ENCODE measurements at regions not wholly inside any gene's neighbourhood (a gene's known extent, or its start where the extent isn't known, plus 50 kb on each side); places are given as distances from the start of the nearest gene placed in this dataset.

DNA sequence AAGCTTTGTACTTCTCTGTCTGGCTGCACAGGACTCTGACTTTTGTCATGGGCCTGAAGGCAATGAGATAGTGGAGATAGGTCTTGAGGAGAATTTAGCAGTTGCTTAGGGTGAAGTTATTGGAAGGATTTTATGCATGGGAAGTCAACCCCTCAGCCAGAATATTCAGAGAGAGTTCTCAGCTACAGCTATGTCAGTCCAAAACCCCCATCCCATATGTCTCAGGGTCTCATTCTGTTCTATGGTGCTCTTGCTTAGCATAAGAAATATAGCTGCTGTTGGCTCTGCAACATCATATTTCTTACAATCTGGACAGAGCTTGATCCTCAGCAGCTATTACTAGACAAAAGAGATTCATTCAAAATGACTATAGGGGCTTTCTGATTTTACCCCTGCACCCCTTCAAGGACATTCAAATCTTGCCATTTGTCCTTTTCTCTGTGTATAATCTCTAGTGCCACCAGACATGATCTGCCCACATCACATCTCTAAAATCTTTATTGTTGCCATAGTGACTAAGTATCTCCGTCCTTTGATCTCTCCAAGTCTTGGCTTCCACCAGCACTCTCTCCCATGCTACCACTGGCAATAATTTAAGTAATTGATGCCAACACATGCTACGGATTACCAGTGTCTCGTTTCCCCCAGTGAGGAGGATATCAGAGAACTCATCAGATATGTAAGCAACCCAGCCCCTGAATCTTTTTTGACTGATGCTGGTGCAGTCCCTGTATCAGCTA lies 327.1 kb upstream of the ISX start:
- no peak for TF ChIP-seq SPI1 (IDR thresholded peaks at IDR 0.05; ENCODE audit: low read depth, low read length)
- no peak for TF ChIP-seq TAF1 (IDR thresholded peaks at IDR 0.05; ENCODE audit: low read depth, low read length)
- no peak for TF ChIP-seq POLR2AphosphoS5 (IDR thresholded peaks at IDR 0.05; ENCODE audit: low read depth, low read length)
- no peak for TF ChIP-seq POLR2A (IDR thresholded peaks at IDR 0.05; ENCODE audit: low read depth, low read length)
- TF ChIP-seq PAX5 (IDR thresholded peaks at IDR 0.05; ENCODE audit: insufficient read depth, low read length, severe bottlenecking): no peak
- no peak for TF ChIP-seq POU2F2 (IDR thresholded peaks at IDR 0.05; ENCODE audit: low read depth, low read length)
- DNase-seq (ENCODE audit: insufficient read length, low spot score) (no peak), FAIRE-seq (no peak)

GRCh38 chr22:34743110-34743751 lies 322.7 kb upstream of the ISX start:
- FAIRE-seq (no peak), DNase-seq (ENCODE audit: insufficient read length, low spot score) (no peak)
- no peak for TF ChIP-seq POLR2A (IDR thresholded peaks at IDR 0.05; ENCODE audit: low read depth, low read length)
- TF ChIP-seq SPI1 (IDR thresholded peaks at IDR 0.05; ENCODE audit: low read depth, low read length): no peak
- TF ChIP-seq PAX5 (IDR thresholded peaks at IDR 0.05; ENCODE audit: insufficient read depth, low read length, severe bottlenecking): no peak
- no peak for TF ChIP-seq TAF1 (IDR thresholded peaks at IDR 0.05; ENCODE audit: low read depth, low read length)
- TF ChIP-seq POU2F2 (IDR thresholded peaks at IDR 0.05; ENCODE audit: low read depth, low read length): no peak
- TF ChIP-seq POLR2AphosphoS5 (IDR thresholded peaks at IDR 0.05; ENCODE audit: low read depth, low read length): no peak

DNA sequence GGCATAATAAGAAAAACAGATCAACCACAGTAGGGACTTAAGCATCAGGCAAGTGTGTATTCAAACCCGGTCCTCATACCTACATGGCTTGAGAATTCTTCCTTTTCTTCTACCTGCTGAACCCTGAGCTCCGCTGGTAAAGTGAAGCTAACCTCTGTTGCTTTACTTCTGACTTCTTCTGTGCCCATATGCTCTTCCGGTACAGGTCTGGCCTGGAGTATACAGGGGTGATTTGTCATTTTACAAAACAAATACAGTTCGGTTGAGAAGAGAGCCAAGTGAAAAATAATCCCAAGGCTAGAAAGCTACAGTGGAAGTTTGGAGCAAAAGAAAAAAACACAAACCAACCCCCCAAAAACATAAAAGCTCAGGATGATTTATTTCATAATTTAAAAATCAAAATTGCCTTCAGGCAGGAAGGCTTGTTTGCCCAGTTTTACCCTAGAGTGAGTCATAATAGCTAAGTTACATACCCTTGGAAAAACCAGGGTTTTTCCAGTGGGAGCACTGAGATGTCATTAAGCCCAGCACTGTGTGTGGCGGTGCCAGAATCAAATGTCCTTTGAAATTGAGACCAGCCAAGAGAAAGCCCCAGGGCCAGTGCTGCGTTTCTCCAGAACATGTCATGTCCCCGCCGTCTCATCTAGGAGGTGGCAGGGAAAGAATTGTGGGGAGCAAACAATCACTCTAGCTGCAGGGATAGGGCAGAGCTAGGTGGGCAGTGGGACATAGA lies 305.5 kb upstream of the ISX start:
- DNase-seq (ENCODE audit: insufficient read length, low spot score) (no peak), FAIRE-seq (no peak)
- no peak for TF ChIP-seq TAF1 (IDR thresholded peaks at IDR 0.05; ENCODE audit: low read depth, low read length)

- no peak for TF ChIP-seq POU2F2 (IDR thresholded peaks at IDR 0.05; ENCODE audit: low read depth, low read length)
- TF ChIP-seq PAX5 (IDR thresholded peaks at IDR 0.05; ENCODE audit: insufficient read depth, low read length, severe bottlenecking): no peak
- TF ChIP-seq SPI1 (IDR thresholded peaks at IDR 0.05; ENCODE audit: low read depth, low read length): no peak
- no peak for TF ChIP-seq TAF1 (IDR thresholded peaks at IDR 0.05; ENCODE audit: low read depth, low read length)
- TF ChIP-seq POLR2AphosphoS5 (IDR thresholded peaks at IDR 0.05; ENCODE audit: low read depth, low read length): no peak
- no peak for TF ChIP-seq POLR2A (IDR thresholded peaks at IDR 0.05; ENCODE audit: low read depth, low read length)
- FAIRE-seq: no peak
- no peak for DNase-seq (ENCODE audit: insufficient read length, low spot score)
Observed at GRCh38 chr22:34761111-34761510, 304.8 kb upstream of the ISX start.

GRCh38 chr22:34763496-34763895 lies 302.5 kb upstream of the ISX start:
- TF ChIP-seq POLR2AphosphoS5 (IDR thresholded peaks at IDR 0.05; ENCODE audit: low read depth, low read length) (no peak), SPI1 (IDR thresholded peaks at IDR 0.05; ENCODE audit: low read depth, low read length) (no peak), TAF1 (IDR thresholded peaks at IDR 0.05; ENCODE audit: low read depth, low read length) (no peak), POLR2A (IDR thresholded peaks at IDR 0.05; ENCODE audit: low read depth, low read length) (no peak), PAX5 (IDR thresholded peaks at IDR 0.05; ENCODE audit: insufficient read depth, low read length, severe bottlenecking) (no peak), POU2F2 (IDR thresholded peaks at IDR 0.05; ENCODE audit: low read depth, low read length) (no peak)
- no peak for DNase-seq (ENCODE audit: insufficient read length, low spot score)

DNA sequence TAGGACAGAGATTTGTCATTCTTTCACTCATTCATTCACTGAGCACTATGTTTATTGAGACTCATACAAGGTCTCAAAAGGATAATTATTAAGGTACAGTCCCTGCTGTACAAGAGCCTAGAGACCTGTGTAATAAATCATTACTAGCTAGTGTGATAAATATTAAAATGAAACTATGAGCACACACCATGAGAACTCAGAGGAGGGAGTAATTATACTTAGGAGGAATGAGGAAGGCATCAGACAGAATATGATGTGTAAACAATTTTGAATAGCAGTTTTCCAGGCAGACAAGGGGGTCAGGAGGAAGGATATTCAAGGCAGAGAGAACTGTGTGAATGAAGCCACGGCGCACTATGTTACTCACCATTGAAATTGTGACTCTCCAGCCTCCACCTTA lies 300.8 kb upstream of the ISX start:
- DNase-seq (ENCODE audit: insufficient read length, low spot score) (no peak), FAIRE-seq (no peak)
- no peak for TF ChIP-seq SPI1 (IDR thresholded peaks at IDR 0.05; ENCODE audit: low read depth, low read length)
- no peak for TF ChIP-seq POLR2A (IDR thresholded peaks at IDR 0.05; ENCODE audit: low read depth, low read length)
- no peak for TF ChIP-seq TAF1 (IDR thresholded peaks at IDR 0.05; ENCODE audit: low read depth, low read length)
- no peak for TF ChIP-seq PAX5 (IDR thresholded peaks at IDR 0.05; ENCODE audit: insufficient read depth, low read length, severe bottlenecking)
- no peak for TF ChIP-seq POLR2AphosphoS5 (IDR thresholded peaks at IDR 0.05; ENCODE audit: low read depth, low read length)
- TF ChIP-seq POU2F2 (IDR thresholded peaks at IDR 0.05; ENCODE audit: low read depth, low read length): no peak

More at GRCh38 chr22:34763496-34763895, 302.5 kb upstream of the ISX start:
- FAIRE-seq: no peak

DNA sequence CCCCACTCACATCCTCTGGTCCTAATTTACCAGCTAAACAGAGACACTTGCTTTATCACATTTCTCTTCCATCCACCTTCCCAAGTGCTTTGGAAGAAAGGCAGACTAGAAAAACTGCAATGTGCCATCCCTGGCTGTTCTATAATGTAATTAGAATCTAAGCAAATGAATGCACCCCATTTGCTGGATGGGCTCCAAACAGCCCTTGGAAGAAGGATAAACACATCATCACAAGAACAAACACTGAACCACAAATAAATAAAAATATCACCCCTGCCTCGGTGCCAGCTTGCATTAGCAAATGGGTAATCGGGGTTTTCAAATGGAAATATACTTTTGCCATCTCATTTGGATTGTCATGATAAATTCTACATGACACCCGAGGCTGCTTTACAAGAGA lies 296.6 kb upstream of the ISX start:
- TF ChIP-seq POU2F2 (IDR thresholded peaks at IDR 0.05; ENCODE audit: low read depth, low read length) (no peak), TAF1 (IDR thresholded peaks at IDR 0.05; ENCODE audit: low read depth, low read length) (no peak), POLR2A (IDR thresholded peaks at IDR 0.05; ENCODE audit: low read depth, low read length) (no peak), POLR2AphosphoS5 (IDR thresholded peaks at IDR 0.05; ENCODE audit: low read depth, low read length) (no peak), SPI1 (IDR thresholded peaks at IDR 0.05; ENCODE audit: low read depth, low read length) (no peak), PAX5 (IDR thresholded peaks at IDR 0.05; ENCODE audit: insufficient read depth, low read length, severe bottlenecking) (no peak)
- DNase-seq (ENCODE audit: insufficient read length, low spot score) (no peak), FAIRE-seq (no peak)

DNA sequence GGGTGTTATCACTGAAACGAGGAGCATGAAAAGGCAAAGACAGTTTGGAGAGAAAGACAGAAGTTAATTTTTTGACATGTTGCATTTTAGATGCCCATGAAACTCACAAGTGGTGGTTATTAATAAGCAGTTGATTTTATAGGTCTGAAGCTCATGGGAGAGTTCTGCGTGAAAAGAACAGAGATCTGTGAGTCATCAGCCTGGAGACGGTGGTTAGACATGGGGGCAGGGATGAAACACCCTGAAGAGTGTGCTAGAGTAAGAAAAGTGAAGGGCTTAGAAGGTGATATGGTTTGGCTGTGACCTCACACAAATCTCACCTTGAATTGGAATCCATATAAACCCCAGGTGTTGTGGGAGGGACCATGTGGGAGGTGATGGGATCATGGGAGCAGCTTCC lies 289.1 kb upstream of the ISX start:
- DNase-seq (ENCODE audit: insufficient read length, low spot score) (no peak), FAIRE-seq (no peak)
- TF ChIP-seq POU2F2 (IDR thresholded peaks at IDR 0.05; ENCODE audit: low read depth, low read length) (no peak), SPI1 (IDR thresholded peaks at IDR 0.05; ENCODE audit: low read depth, low read length) (no peak), PAX5 (IDR thresholded peaks at IDR 0.05; ENCODE audit: insufficient read depth, low read length, severe bottlenecking) (no peak)

DNA sequence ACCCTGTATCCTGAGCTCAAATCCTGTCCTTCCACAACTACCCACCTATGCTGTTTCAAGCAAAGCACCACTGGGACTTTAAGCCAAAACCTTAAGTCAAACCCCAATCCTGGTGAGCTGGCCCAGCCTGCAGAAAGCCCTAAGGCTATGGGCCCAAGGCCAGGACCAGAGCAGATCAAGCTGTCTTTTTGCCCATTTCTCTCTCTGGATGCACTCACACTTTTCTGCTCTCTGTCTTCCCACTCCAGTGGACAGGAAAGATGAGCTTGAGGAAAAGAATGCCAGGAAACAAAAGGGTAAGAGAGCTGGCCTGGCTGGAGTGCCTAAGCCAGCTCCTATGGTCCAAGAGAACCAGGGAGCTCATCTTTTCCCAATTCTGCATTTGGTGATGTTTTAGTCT lies 284.3 kb upstream of the ISX start:
- TF ChIP-seq POU2F2 (IDR thresholded peaks at IDR 0.05; ENCODE audit: low read depth, low read length) (no peak), POLR2A (IDR thresholded peaks at IDR 0.05; ENCODE audit: low read depth, low read length) (no peak), POLR2AphosphoS5 (IDR thresholded peaks at IDR 0.05; ENCODE audit: low read depth, low read length) (no peak), SPI1 (IDR thresholded peaks at IDR 0.05; ENCODE audit: low read depth, low read length) (no peak), TAF1 (IDR thresholded peaks at IDR 0.05; ENCODE audit: low read depth, low read length) (no peak), PAX5 (IDR thresholded peaks at IDR 0.05; ENCODE audit: insufficient read depth, low read length, severe bottlenecking) (no peak)
- FAIRE-seq: no peak
- no peak for DNase-seq (ENCODE audit: insufficient read length, low spot score)
